ENCODE measurements at regions not wholly inside any gene's neighbourhood (a gene's known extent, or its start where the extent isn't known, plus 50 kb on each side); places are given as distances from the start of the nearest gene placed in this dataset.

GRCh38 chr2:203813684-203814083, 53.9 kb upstream of the CTLA4 start:
- no peak for DNase-seq

- DNase-seq: peak; percentile 71 to 82 (median 81)
These were observed 52.7 kb upstream of the CTLA4 start for GRCh38 chr2:203814661-203815540.

DNA sequence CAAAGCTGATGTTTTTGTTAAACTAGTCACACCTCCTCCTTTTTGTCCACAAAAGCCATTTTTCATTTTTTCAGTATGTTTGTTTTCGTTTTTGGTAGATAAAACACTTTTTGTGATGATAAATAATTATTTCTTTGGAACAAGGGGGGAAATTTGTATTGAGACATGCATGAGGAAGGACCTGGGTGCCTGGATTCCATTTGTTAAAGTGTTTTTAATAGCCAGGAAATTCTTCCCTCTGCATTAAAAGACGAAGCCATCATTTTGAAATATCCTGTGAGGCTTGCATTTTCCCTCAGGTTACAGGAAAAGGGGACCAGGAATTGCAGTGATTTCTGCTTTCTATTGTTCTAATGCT, 52.1 kb upstream of the CTLA4 start:
- no peak for DNase-seq

DNA sequence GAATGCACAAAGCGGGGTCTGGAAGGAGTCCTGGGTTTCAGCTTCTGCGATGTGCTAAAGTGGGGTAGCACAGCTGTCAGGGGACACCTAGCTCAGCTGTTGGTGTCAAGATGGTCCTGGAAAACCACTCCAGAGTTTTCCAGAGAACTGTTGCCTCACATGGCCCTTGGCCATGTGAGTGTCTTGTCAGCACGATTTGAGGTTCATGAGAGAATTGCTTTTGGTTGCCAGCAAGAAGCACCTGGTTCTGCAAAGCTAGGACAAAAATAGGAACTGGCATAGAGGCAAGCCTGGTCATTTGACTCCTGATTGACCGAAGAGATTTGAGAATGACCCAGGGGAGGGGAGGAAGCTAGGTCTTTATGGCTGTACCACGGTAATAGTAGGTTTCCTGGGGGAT, 50.4 kb upstream of the CTLA4 start:
- DNase-seq: no peak

Data from suppressor macrophage treated with lipopolysaccharide for 1 hour (primary cell).